HL-60 (cell line): ENCODE measurements at regions not wholly inside any gene's neighbourhood (a gene's known extent, or its start where the extent isn't known, plus 50 kb on each side); places are given as distances from the start of the nearest gene placed in this dataset.

Experiments
- GABPA ChIP-seq: IDR thresholded peaks from 2 replicates; pipeline ENCODE4 v1.6.1; 2012; ENCODE audit warnings: low read depth
- POLR2AphosphoS5 ChIP-seq: IDR thresholded peaks from 2 replicates; pipeline ENCODE4 v1.6.1; 2012; ENCODE audit warnings: low read depth
- SPI1 ChIP-seq: IDR thresholded peaks from 2 replicates; pipeline ENCODE4 v1.6.1; 2012; ENCODE audit warnings: low read depth, mild to moderate bottlenecking, borderline replicate concordance
- TF ChIP-seq, protein P1 (sequence below): IDR thresholded peaks from one replicate; pipeline ENCODE4 v1.5.1; 2011; ENCODE audit warnings: low read length, control low read depth, inconsistent platforms; ENCODE audit not compliant: insufficient read depth
- TF ChIP-seq, protein P2 (sequence below): IDR thresholded peaks from 2 replicates; pipeline ENCODE4 v1.6.1; 2012; ENCODE audit warnings: low read depth; ENCODE audit not compliant: insufficient replicate concordance

DNA sequence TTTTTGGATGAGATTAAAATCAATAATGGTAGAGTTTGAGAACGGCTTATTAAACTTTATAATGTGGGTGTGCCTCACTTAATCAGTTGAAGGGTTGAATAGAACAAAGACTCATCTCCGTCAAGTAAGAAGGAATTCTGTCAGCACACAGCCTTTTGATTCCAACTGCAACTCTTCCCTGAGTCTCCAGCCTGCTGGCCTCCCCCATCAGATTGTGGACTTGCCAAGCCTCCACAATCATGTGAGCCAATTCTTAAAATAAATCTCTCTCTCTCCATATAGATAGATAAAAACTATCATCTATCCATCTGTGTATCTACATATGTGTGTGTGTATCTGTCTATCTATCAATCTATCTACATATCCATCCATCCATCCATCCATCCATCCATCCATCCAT is 127.4 kb upstream of the BTG1 start:
- TF ChIP-seq, protein P1, sequence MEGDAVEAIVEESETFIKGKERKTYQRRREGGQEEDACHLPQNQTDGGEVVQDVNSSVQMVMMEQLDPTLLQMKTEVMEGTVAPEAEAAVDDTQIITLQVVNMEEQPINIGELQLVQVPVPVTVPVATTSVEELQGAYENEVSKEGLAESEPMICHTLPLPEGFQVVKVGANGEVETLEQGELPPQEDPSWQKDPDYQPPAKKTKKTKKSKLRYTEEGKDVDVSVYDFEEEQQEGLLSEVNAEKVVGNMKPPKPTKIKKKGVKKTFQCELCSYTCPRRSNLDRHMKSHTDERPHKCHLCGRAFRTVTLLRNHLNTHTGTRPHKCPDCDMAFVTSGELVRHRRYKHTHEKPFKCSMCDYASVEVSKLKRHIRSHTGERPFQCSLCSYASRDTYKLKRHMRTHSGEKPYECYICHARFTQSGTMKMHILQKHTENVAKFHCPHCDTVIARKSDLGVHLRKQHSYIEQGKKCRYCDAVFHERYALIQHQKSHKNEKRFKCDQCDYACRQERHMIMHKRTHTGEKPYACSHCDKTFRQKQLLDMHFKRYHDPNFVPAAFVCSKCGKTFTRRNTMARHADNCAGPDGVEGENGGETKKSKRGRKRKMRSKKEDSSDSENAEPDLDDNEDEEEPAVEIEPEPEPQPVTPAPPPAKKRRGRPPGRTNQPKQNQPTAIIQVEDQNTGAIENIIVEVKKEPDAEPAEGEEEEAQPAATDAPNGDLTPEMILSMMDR = no peak
- TF ChIP-seq, protein P2, sequence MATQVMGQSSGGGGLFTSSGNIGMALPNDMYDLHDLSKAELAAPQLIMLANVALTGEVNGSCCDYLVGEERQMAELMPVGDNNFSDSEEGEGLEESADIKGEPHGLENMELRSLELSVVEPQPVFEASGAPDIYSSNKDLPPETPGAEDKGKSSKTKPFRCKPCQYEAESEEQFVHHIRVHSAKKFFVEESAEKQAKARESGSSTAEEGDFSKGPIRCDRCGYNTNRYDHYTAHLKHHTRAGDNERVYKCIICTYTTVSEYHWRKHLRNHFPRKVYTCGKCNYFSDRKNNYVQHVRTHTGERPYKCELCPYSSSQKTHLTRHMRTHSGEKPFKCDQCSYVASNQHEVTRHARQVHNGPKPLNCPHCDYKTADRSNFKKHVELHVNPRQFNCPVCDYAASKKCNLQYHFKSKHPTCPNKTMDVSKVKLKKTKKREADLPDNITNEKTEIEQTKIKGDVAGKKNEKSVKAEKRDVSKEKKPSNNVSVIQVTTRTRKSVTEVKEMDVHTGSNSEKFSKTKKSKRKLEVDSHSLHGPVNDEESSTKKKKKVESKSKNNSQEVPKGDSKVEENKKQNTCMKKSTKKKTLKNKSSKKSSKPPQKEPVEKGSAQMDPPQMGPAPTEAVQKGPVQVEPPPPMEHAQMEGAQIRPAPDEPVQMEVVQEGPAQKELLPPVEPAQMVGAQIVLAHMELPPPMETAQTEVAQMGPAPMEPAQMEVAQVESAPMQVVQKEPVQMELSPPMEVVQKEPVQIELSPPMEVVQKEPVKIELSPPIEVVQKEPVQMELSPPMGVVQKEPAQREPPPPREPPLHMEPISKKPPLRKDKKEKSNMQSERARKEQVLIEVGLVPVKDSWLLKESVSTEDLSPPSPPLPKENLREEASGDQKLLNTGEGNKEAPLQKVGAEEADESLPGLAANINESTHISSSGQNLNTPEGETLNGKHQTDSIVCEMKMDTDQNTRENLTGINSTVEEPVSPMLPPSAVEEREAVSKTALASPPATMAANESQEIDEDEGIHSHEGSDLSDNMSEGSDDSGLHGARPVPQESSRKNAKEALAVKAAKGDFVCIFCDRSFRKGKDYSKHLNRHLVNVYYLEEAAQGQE = no peak
- TF ChIP-seq POLR2AphosphoS5 (no peak), GABPA (no peak), SPI1 (no peak)
